PC-9 (cell line): ENCODE measurements at regions not wholly inside any gene's neighbourhood (a gene's known extent, or its start where the extent isn't known, plus 50 kb on each side); places are given as distances from the start of the nearest gene placed in this dataset.

Experiments
- BruUV-seq: library from RNA; stranded (reverse); fragments of 400-500 nt; replicated peaks from 2 replicates; lab custom pipeline; 2021; lab: Mats Ljungman, UMichigan
- CTCF ChIA-PET: fragments of 300-600 bp; sonication (Branson Sonifier 250); formaldehyde crosslinking; loops from one replicate; lab custom pipeline; 2022; ENCODE audit warnings: antibody characterized with exemption; lab: Charles Lee
- POLR2A ChIA-PET: fragments of 300-600 bp; sonication (Branson Sonifier 250); formaldehyde crosslinking; loops from one replicate; lab custom pipeline; 2022; ENCODE audit warnings: antibody characterized with exemption; ENCODE audit not compliant: unreplicated experiment; lab: Charles Lee
- DNase-seq, 2 experiments: peaks; one replicate each; pipeline versions ENCODE4 v3.0.0 to v3.0.0-alpha.2; 2015 to 2022; ENCODE audit warnings: mixed read lengths in 1 of 2
- H2AFZ ChIP-seq: fragments of 200-600 bp; sonication (generic); 2 replicates; pipeline ENCODE4 v1.8.1; 2017; ENCODE audit warnings: antibody characterized with exemption
- H3F3A ChIP-seq: fragments of 200-600 bp; sonication (generic); 2 replicates; pipeline ENCODE4 v1.8.1; 2017; ENCODE audit warnings: antibody characterized with exemption, mild to moderate bottlenecking, low read depth; ENCODE audit not compliant: insufficient read depth
- H3K27ac ChIP-seq: fragments of 200-600 bp; sonication (generic); 2 replicates; pipeline ENCODE4 v1.6.1; 2016; ENCODE audit warnings: mixed run types
- H3K27me3 ChIP-seq: fragments of 200-600 bp; sonication (generic); 2 replicates; pipeline ENCODE4 v1.6.1; 2016; ENCODE audit warnings: low read depth, mixed run types; ENCODE audit not compliant: insufficient read depth
- H3K36me3 ChIP-seq: fragments of 200-600 bp; sonication (generic); 2 replicates; pipeline ENCODE4 v1.6.1; 2016; ENCODE audit warnings: low read depth, mixed run types
- H3K4me1 ChIP-seq: fragments of 200-600 bp; sonication (generic); replicated peaks from 2 replicates; pipeline ENCODE4 v1.6.1; 2016; ENCODE audit warnings: mixed run types; ENCODE audit not compliant: insufficient read depth
- H3K4me2 ChIP-seq: fragments of 200-600 bp; sonication (generic); 2 replicates; pipeline ENCODE4 v1.6.1; 2017; ENCODE audit warnings: mixed run types
- H3K4me3 ChIP-seq: fragments of 200-600 bp; sonication (generic); 2 replicates; pipeline ENCODE4 v1.6.1; 2016; ENCODE audit warnings: mixed run types
- H3K79me2 ChIP-seq: fragments of 200-600 bp; sonication (generic); 2 replicates; pipeline ENCODE4 v1.6.1; 2017; ENCODE audit warnings: low read depth, mixed run types
- H3K9me2 ChIP-seq: fragments of 200-600 bp; sonication (generic); 2 replicates; pipeline ENCODE4 v1.8.1; 2017; ENCODE audit warnings: mild to moderate bottlenecking; ENCODE audit not compliant: insufficient read depth
- H3K9me3 ChIP-seq: fragments of 200-600 bp; sonication (generic); 2 replicates; pipeline ENCODE4 v1.8.1; 2016; ENCODE audit warnings: low read depth; ENCODE audit not compliant: insufficient read depth
- H4K20me1 ChIP-seq: fragments of 200-600 bp; sonication (generic); 2 replicates; pipeline ENCODE4 v1.8.1; 2017; ENCODE audit not compliant: insufficient read depth
- CTCF ChIP-seq: fragments of 200-600 bp; sonication (generic); conservative IDR thresholded peaks from 2 replicates; pipeline ENCODE4 v1.6.1; 2017; ENCODE audit warnings: mixed run types, antibody characterized with exemption, mild to moderate bottlenecking, moderate library complexity
- EZH2 ChIP-seq: fragments of 200-600 bp; sonication (generic); IDR thresholded peaks from 2 replicates; pipeline ENCODE4 v1.8.0; 2017; ENCODE audit warnings: antibody characterized with exemption, low read depth
- intact Hi-C: fragments of 100-400 bp; cut with micrococcal nuclease; formaldehyde crosslinking; loops from one replicate; pipeline ENCODE4 v1.10.0; 2022; ENCODE audit not compliant: unreplicated experiment

DNA sequence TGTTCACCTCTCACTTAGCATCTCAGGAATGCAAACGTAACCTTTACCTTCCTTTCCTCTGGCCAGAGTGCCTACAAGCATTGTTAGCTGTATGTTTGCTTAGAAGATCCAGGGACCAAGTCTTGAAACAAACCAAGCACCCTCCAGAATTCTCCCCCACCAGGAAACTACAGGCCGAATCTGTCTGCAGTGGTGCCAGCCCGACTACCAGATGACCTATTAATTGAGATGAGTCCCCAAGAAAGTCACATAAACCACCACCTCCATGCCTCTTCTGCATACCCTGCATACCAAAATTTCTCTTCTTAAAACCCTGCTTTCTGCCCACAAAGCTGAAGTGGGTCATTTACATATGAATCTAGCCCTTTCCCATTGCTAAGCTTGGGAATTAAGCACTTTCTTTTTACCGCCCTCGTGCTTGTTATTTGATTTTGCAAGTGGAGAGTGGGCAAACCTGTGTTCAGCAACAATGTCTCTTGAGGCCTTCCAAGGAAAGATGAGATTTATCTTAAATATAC lies 1239.1 kb downstream of the CDH12 start:
- H4K20me1 ChIP-seq = no peaks in the 10 kb centered on the region
- no peak overlapping the region for H3K4me2 ChIP-seq
- H3K4me3 ChIP-seq = no peak overlapping the region
- ChIA-PET POLR2A (no interaction called here), CTCF (no interaction called here)
- no peaks in the 10 kb centered on the region for H3F3A ChIP-seq
- no peaks in the 10 kb centered on the region for H3K4me1 ChIP-seq
- no peaks in the 10 kb centered on the region for H3K27me3 ChIP-seq
- H3K9me2 ChIP-seq = no peaks in the 10 kb centered on the region
- no peak for TF ChIP-seq CTCF
- no peak for TF ChIP-seq EZH2
- no peak for DNase-seq
- H2AFZ ChIP-seq = no peak overlapping the region
- intact Hi-C loops = no loop called here
- no TSS peak for BruUV-seq
- no peaks in the 10 kb centered on the region for H3K36me3 ChIP-seq
- no peaks in the 10 kb centered on the region for H3K79me2 ChIP-seq
- H3K9me3 ChIP-seq = no peaks in the 10 kb centered on the region
- no peak overlapping the region for H3K27ac ChIP-seq

- H3K79me2 ChIP-seq = no peaks in the 10 kb centered on the region
- no peak for TF ChIP-seq EZH2
- no peak for TF ChIP-seq CTCF
Measured at GRCh38 chr5:21603796-21604195, 1249.3 kb downstream of the CDH12 start.

DNA sequence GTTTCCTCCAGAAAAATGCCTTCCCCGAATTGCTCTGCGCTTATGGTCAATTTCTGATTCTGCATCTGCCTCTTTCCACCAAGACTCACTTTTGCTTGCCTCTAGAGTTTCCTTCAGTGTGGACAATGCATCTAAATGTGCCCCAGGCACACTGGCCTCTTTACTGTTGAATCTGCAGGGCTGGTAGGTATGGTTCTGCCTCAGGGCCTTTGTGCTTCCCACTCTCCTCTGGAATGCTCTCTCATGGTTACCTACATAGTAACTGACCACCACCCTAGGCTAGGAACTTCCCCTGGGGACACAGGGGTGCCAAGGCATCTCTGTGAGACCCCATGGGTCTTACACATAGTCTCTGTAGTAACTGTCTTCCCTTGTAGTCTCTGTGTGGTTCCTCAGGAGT lies 1258.6 kb downstream of the CDH12 start:
- no peak overlapping the region for H2AFZ ChIP-seq
- no peaks in the 10 kb centered on the region for H3K27me3 ChIP-seq
- H3K9me3 ChIP-seq = no peaks in the 10 kb centered on the region
- H3K4me1 ChIP-seq = no peaks in the 10 kb centered on the region
- TF ChIP-seq EZH2 (no peak), CTCF (no peak)
- H3K9me2 ChIP-seq = no peaks in the 10 kb centered on the region
- no peak overlapping the region for H3K27ac ChIP-seq
- BruUV-seq = no TSS peak
- ChIA-PET CTCF (no interaction called here), POLR2A (no interaction called here)
- H3F3A ChIP-seq = no peaks in the 10 kb centered on the region
- no peaks in the 10 kb centered on the region for H4K20me1 ChIP-seq
- intact Hi-C loops = no loop called here
- H3K4me2 ChIP-seq = no peak overlapping the region
- H3K36me3 ChIP-seq = no peaks in the 10 kb centered on the region
- H3K4me3 ChIP-seq = no peak overlapping the region
- DNase-seq = no peak
- H3K79me2 ChIP-seq = no peaks in the 10 kb centered on the region

More at GRCh38 chr5:21603796-21604195, 1249.3 kb downstream of the CDH12 start:
- Histone ChIP-seq H3K27ac (no peak overlapping the region), H3K4me1 (no peaks in the 10 kb centered on the region), H3K27me3 (no peaks in the 10 kb centered on the region), H3K4me2 (no peak overlapping the region), H3K9me3 (no peaks in the 10 kb centered on the region), H2AFZ (no peak overlapping the region; the same call in 1 of the 2 replicates), H4K20me1 (no peaks in the 10 kb centered on the region), H3K4me3 (no peak overlapping the region), H3K9me2 (no peaks in the 10 kb centered on the region), H3K36me3 (no peaks in the 10 kb centered on the region), H3F3A (no peaks in the 10 kb centered on the region)
- no TSS peak for BruUV-seq
- intact Hi-C loops = no loop called here
- CTCF ChIA-PET = no interaction called here
- POLR2A ChIA-PET = no interaction called here
- DNase-seq = no peak
